Nephron (organoid): ENCODE measurements at regions not wholly inside any gene's neighbourhood (a gene's known extent, or its start where the extent isn't known, plus 50 kb on each side); places are given as distances from the start of the nearest gene placed in this dataset.

Experiments used
- H3K27ac Mint-ChIP-seq, 3 experiments: 2 replicates each; pipeline ENCODE4 v1.8.0; 2020; ENCODE audit warnings: mixed read lengths in 3 of 3, mild to moderate bottlenecking in 2 of 3, moderate library complexity in 1 of 3
- H3K27me3 Mint-ChIP-seq: 2 replicates; pipeline ENCODE4 v1.8.0; 2021; ENCODE audit warnings: low read depth, mild to moderate bottlenecking, moderate library complexity, mixed read lengths
- H3K36me3 Mint-ChIP-seq: 2 replicates; pipeline ENCODE4 v1.8.0; 2020; ENCODE audit warnings: low read depth, mixed read lengths
- H3K4me1 Mint-ChIP-seq: 2 replicates; pipeline ENCODE4 v1.8.0; 2020; ENCODE audit warnings: mixed read lengths
- H3K4me3 Mint-ChIP-seq, 3 experiments: 2 replicates each; pipeline ENCODE4 v1.8.0; 2020; ENCODE audit warnings: mild to moderate bottlenecking in 3 of 3, mixed read lengths in 3 of 3, moderate library complexity in 2 of 3
- H3K9me3 Mint-ChIP-seq: 2 replicates; pipeline ENCODE4 v1.8.0; 2020; ENCODE audit warnings: mixed read lengths
- CTCF ChIP-seq, 3 experiments: fragments of 200-600 bp; sonication (generic); IDR thresholded peaks; one replicate each; pipeline ENCODE4 v1.5.0; 2021; ENCODE audit warnings: antibody characterized with exemption in 3 of 3; ENCODE audit not compliant: unreplicated experiment in 3 of 3

GRCh38 chr1:172770071-172770470, 111.2 kb downstream of the FASLG start:
- no peak for TF ChIP-seq CTCF (IDR thresholded peaks at IDR 0.05; ENCODE audit: unreplicated experiment in 3 of 3)
- H3K27ac Mint-ChIP-seq = no peak overlapping the region
- no peaks in the 10 kb centered on the region for H3K4me1 Mint-ChIP-seq
- peaks cover 10% of the 10 kb centered on the region for H3K27me3 Mint-ChIP-seq
- no peak overlapping the region for H3K4me3 Mint-ChIP-seq
- H3K36me3 Mint-ChIP-seq = no peaks in the 10 kb centered on the region
- no peaks in the 10 kb centered on the region for H3K9me3 Mint-ChIP-seq

- H3K9me3 Mint-ChIP-seq = no peaks in the 10 kb centered on the region
- H3K27me3 Mint-ChIP-seq = peaks cover 5% of the 10 kb centered on the region
- no peak overlapping the region for H3K4me3 Mint-ChIP-seq
- H3K36me3 Mint-ChIP-seq = no peaks in the 10 kb centered on the region
- H3K27ac Mint-ChIP-seq = no peak overlapping the region
- no peak for TF ChIP-seq CTCF (IDR thresholded peaks at IDR 0.05; ENCODE audit: unreplicated experiment in 3 of 3)
- H3K4me1 Mint-ChIP-seq = no peaks in the 10 kb centered on the region
These were observed 115.7 kb downstream of the FASLG start for GRCh38 chr1:172774561-172774960.

GRCh38 chr1:172775606-172776005, 116.7 kb downstream of the FASLG start:
- peaks cover 5% of the 10 kb centered on the region for H3K27me3 Mint-ChIP-seq
- H3K4me1 Mint-ChIP-seq = no peaks in the 10 kb centered on the region
- H3K4me3 Mint-ChIP-seq = no peak overlapping the region
- no peak for TF ChIP-seq CTCF (IDR thresholded peaks at IDR 0.05; ENCODE audit: unreplicated experiment in 3 of 3)
- no peaks in the 10 kb centered on the region for H3K36me3 Mint-ChIP-seq
- no peak overlapping the region for H3K27ac Mint-ChIP-seq
- H3K9me3 Mint-ChIP-seq = no peaks in the 10 kb centered on the region

GRCh38 chr1:172776071-172776470, 117.2 kb downstream of the FASLG start:
- no peak overlapping the region for H3K27ac Mint-ChIP-seq
- H3K4me1 Mint-ChIP-seq = no peaks in the 10 kb centered on the region
- no peak for TF ChIP-seq CTCF (IDR thresholded peaks at IDR 0.05; ENCODE audit: unreplicated experiment in 3 of 3)
- H3K27me3 Mint-ChIP-seq = peaks cover 5% of the 10 kb centered on the region
- no peak overlapping the region for H3K4me3 Mint-ChIP-seq
- no peaks in the 10 kb centered on the region for H3K36me3 Mint-ChIP-seq
- no peaks in the 10 kb centered on the region for H3K9me3 Mint-ChIP-seq

GRCh38 chr1:172777767-172778166, 118.9 kb downstream of the FASLG start:
- Mint-ChIP-seq H3K36me3 (no peaks in the 10 kb centered on the region), H3K9me3 (peaks cover 2% of the 10 kb centered on the region), H3K4me1 (no peaks in the 10 kb centered on the region), H3K27ac (no peak overlapping the region), H3K4me3 (no peak overlapping the region), H3K27me3 (peaks cover 5% of the 10 kb centered on the region)
- no peak for TF ChIP-seq CTCF (IDR thresholded peaks at IDR 0.05; ENCODE audit: unreplicated experiment in 3 of 3)
